NCI-H69 (cell line): ENCODE measurements at regions not wholly inside any gene's neighbourhood (a gene's known extent, or its start where the extent isn't known, plus 50 kb on each side); places are given as distances from the start of the nearest gene placed in this dataset.
"Not testable (repeated sequence)": the region's sequence is repeated elsewhere in the genome, so short reads cannot be mapped to it uniquely, and the experiment has no call there.

ENCODE experiments used
- DNase-seq: peaks from one replicate; lab custom pipeline; 2025; lab: John Stamatoyannopoulos, UW

DNA sequence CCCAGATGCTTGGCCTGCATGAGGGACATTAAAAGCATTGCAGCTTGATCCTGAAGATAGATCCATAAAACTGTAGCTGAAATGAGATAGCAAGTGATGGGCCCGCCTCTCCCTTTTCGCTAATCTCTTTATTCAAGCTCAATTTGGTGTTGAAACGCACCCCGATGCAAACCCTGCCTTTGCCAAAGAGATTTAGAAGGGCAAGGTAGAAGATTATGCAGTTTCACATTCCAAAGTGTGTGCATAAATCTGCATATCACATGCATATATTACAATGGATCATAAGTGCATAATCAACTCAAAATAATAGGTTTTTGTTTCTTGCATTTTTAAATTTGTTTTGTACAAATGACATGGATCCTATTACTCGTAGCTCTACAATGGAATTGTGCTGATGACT is 80.1 kb upstream of the SHANK2 start:
- no peak for DNase-seq

DNA sequence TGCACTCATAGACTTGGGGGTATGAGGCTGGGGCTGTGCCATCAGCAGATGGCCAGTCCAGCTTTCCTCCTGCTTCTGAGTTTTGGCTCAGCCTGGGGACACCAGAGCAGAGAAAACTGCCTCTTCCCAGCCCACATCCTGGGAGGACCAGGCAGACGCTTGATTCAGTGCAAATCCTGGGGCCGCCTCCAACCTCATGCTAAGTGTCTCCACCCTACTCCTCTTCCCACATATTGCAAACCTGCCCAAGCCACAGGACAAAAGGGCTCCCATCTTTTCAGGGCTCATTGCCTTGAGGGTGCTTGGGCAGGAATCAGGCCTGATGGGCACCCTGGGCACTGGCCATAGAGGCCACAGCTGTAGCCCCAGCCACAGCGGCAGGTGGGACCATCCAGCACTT is 79.7 kb upstream of the SHANK2 start:
- DNase-seq: no peak

DNA sequence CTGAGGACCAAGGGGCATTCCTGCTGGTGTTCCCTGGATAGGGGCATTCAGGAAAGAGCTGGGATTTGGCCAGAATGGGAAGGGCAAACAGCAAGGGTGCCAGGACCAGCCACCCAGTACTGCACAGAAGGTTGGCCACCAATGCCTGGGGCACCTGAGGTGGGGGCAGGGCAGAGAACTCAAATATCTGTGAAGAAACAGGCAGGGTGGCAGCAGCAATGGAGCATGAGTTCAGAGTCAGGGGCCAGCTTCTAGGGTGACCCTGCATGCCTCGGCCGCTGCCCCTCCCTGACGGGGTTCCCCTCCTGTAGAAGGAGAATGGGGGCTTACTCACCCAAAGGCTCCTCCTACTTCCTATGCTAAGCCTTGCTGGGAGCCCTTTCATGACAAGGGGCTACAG is 79.3 kb upstream of the SHANK2 start:
- DNase-seq: no peak

DNA sequence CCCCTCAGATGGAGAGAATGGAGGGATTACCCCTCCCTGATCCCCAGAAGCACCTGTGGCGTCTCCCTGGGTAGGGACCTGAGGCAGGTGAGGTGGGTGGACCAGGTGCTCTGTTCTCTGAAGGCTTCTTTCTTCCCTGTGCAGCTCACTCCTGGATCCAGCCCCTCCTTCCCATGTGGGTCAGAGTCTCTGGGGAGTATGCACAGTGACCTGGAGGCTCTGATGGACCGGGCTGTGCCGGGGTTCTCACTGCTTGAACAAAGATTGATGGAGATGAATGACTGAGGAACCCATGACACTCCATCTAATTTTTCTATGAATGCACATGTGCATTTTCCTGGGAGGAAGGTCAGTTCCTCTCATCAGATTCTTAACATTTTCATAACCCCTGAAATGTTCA is 78.6 kb upstream of the SHANK2 start:
- DNase-seq: no peak

DNA sequence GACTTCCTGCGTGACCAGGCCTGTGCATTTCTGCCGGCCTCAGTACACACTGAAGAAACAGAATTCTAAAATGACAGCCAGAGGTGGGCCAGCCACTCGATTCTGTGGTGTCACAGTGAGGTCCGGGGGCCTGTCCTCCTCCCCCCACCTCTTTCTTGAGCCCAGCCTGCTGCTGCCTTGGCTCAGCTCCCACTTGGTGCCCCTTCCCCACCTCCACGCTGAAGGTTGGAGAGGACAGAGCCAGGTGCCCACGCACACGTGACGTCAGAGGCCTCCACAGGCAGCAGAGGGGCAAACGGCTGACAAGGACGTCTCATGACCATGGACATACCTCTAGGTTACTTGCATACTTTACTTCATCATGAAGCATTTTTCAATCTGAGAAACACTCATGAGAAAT is 78.0 kb upstream of the SHANK2 start:
- DNase-seq: no peak

DNA sequence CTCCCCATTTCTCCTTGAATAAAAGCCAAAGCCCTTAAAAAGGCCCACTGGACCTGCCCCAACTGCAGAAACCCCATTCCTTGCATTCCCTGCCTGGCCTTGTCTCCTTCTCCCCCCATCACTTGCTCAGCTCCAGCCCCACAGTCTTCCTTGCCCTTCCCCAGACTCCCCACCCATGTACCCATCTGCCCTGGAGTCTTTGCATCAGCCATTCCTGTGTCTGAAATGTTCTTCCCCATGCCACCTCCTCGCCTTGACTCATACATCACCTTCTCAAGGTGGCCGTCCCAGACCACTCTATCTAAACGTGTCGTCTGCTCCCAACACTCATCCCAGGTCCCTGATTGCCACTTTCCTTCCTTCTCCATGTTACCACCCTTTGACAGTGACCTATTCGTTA is 77.4 kb upstream of the SHANK2 start:
- DNase-seq: no peak

DNA sequence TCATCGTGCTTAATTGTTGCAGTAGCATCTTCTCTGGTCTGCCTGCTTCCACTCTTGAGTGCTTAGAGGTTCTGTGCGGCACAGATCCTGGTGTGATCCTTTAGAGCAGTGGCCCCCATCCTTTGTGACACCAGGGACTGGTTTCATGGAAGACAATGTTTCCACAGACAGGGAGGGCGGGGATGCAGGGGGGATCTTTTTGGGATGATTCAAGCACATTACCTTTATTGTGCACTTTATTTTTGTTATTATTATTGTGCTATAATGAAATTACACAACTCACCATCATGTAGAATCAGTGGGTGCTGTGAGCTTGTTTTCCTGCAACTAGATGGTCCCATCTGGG is 76.8 kb upstream of the SHANK2 start:
- no peak for DNase-seq

DNA sequence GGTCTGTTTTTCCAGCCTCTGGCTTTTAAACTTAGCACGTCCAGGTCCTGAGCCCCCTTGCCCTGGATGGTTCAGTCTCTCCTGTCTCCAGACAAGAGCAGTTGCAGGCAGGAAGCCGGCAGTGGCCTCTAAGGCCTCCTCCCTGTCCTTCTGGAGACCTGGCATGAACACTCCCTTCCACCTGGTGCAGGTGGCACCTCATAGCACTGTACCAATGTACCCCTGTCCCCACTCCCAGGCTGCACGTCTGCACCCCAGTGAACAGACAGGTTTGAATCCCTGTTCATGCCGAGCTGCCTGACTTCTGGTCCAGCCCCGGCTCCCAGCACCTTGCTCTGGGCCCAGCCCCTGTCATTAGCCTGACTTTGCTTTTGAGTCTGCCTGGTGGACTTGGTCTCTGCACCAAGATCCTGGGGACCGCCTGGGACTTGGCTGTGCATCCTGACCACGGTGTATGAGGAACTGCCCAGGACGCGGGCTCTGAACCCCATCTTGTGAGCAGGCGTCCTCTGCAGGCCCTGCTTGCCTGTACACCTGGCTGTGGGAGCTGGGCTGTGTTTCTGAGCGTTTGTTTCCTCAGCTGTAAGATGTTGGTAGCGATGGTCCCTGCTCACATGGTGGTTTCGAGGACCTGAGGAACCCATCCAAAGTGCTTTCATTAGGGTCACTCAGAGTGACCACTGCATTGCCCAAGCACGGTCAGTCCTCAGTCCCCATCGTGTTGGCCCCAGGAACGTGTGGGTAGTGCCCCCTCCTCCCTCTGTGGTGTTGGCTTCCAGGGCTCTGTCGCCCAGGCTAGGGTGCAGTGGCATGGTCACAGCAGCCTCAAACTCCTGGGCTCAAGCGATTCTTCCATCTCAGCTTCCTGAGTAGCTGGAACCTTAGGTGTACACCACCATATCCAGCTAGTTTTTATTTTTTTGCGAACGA is 75.0 kb upstream of the SHANK2 start:
- no peak for DNase-seq

DNA sequence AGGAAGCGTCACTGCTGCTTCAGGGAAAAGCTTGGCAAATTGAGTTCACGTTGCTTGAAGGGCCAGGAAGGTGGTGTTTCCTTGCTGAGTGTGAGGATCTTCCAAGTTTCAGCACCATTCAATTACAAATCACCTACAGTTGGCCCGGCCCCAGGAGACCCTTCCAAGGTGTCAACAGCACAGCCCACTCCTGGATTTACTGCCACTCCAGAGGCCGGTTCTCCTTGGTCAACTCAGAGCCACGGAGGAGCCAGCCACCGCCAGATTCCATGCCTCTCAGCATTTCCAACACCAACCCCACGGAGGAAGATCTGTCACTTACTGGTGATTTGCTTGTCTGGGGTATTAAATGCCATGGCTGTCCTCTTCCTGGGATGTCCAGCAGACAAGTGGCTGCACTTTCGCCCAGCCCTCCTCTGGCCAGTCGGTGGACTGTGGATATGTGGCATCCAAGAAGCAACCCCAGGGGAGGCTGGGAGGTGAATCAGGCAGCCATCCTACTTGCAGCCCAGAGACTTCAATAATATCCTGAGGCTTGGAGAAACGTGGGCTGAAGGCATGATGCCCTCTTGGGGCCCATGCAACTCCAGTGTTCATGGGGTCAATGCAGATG is 74.1 kb upstream of the SHANK2 start:
- DNase-seq: no peak

DNA sequence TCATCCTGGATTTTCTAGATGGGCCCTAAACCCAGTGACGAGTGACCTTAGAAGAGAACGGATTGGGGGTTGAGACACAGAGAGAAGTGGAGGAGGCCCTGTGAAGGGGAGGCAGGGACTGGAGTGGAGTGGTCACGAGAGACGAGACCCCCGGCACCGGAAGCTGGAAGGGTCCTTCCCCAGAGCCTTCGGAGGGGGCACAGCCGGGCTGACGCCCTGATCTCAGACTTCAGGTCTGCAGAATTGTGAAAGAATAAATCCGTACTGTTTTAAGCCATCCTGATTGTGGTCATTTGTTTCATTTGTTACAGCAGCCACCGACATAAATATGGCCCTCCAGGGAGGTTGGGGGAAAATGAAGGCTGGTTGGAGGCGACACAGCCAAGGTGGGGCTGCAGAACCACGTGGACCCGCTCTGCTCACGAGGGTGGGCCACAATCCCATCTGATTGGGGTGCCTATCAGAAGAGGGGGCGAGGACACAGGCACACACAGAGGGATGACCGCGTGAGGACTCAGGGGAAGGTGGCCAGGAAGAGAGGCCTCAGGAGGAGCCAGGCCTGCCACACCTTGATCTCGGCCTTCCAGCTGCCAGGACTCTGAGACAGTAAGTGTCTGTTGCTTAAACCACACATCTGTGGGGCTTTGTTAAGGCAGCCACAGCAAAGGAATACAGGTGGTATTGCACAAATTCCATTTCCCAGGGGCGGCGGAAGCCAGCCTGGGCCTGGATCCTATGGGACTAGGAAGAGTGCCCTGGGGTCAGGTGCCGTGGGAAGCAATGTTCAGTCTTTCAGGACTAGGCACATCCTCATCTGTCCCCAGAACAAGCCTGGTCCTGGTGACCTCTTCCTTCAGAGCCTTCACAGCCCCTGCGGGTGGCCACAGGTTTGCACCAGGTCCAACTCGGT is 73.3 kb upstream of the SHANK2 start:
- no peak for DNase-seq

DNA sequence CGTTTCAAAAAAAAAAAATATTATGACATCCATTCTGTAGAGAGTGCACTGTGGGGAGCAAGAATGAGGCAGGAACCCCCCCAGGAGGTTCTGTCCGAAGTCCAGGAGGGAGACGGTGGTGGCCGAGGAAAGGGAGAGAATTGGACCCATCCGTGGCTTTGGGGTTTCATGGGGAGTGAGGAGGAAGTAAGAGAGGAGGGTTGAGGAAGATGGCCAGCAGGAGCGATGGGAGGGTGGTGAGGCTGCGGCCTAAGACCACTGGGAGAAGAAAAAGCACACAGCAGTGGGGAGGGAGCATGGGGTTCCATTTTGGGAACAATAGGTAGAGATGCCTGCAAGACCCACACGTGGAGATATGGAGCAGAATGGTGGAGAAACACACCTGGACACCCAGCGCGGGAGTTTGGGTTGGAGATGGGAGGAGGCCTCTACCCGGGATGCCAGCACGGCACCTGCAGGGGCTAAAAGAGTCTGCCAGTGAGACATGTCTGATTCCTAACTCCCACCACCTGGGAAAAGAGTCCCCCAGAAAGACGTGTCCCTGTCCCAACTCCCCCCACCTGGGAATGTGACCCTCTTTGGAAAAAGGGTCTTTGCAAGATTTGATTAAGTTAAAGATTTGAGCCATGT is 72.5 kb upstream of the SHANK2 start:
- no peak for DNase-seq

DNA sequence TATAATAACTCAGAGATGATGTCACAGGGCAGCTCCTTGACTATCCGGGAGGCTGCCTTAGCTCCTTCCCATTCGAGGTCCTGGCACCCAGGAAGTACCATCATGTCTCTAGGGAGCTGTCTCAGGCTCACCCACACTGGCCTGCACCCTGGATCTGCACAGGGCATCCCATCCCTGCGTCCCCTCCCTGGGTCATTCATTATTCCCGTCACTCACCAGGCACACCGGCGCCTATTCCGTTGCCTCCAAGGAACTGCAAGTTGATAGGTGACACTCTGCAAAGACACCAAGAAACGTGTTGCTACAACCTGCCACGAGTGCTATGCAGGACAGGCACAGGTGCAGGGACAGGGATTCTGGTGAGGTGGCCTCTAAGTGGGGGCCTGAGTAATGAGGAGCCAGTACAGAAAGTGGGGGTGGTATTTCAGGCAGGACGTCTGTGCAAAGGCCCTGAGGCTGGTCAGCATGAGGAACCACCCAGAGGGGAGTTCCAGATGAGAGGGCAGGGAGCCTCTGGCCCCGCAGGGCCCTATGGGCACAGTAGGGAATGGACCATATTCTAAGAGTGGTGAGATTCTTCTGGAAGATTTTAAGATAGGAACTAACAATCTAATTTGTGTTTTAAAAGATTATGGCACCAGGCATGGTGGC is 71.6 kb upstream of the SHANK2 start:
- no peak for DNase-seq

DNA sequence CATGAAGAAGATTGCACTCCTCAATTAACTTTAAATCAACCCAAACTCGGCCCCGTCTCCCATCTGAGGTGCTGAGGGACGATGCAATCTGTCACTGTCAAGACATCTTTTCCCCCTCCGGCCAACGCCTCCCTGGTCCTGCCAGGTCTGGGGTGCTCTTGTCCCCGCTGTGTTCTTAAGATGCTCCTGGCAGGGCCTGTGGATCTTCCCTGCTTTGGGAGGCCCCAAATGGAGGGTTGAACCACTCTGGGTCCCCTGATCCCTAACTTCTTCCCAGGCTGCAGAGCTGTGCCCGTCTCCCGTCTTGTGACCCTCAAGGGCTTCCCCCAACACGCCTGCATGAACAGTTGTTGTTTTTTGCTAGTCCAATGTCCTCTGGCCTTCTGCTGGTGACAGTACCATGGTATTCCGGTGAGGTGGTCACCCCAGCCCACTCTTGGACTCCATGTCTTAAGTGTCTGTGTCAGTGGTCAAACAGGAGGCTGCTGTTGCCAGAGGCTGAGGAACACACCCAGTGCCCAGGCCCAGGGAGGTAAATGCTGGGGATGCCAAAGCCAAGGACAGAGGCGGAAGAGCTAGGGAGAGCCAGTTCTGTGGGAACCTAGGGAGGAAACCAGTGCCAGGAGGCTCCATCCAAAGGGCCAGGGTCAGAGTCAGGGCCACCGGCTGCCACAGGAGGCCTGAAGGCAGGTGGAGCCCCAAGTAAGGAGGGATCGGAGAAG is 70.6 kb upstream of the SHANK2 start:
- DNase-seq: no peak

DNA sequence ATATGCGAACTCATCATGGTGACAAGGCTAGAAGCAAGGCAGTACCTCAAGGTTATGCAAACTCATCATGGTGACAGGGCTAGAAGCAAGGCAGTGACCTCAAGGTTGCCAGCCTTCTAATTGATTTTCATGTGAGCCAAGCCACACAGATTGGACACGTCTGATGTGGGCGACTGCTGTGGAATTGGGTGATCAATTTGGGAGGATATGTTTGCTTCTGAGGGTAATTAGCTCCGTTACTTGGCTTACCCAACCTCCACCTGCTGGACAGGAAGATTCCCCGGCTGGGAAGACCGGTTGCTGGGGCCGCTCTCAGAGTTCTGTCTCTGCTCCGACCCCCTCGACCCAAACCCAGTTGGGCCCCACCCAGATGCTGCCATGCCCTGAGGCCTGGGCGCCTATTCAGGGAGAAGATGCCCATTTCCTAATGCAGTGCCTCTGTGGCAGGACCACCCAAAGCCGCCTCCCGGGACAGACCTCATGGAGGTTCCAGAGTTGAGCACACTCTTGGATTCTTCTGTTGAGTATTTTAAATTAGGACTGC is 69.9 kb upstream of the SHANK2 start:
- no peak for DNase-seq

DNA sequence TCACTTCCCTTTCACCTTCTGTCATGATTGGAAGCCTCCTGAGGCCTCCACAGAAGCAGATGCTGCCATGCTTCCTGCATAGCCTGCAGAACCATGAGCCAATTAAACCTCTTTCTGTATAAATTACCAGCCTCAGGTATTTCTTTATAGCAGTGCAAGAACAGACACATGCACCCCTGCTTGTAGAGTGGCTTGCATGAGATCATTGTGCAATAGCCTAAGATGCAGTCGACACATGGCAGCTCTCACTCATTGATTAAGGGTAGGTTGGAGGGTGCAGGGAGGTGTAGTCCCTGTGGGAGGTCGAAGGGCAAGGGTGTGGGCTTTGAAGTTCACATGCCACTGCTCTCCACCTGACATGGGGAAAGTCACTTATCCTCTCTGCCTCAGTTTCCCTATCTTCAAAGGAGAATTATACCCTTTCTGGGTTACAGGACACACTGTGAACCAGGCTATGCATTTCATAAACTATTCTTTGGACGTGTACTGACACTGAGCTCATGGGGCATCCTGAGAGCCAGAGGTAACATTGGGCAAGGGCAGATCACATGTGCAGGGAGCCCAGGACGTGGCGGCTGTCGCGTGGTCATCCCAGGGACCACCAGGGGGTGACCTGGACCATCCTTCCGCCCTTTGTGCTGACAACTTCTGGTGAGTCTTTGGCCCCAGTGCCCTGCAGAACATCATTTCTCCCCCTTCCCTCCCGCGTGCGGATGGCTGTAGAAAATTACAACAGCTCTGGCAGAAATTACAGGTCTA is 69.2 kb upstream of the SHANK2 start:
- no peak for DNase-seq

DNA sequence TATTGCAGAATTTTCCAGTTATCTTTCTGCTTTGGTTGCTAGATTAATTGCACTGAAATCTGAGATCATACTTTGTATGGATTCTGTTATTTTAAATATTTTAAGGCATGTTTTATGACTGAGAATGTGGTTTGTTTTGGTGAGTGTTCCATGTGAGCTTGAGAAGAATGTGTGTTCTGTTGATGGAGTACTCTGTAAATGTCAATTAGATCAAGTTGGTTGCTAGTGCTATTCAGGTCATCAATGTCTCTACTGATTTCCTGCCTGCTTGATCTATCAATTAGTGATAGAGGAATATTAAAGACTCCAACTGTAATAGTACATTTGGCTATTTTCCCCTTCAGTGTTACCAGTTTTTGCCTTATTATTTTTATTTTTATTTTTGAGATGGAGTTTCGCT is 64.3 kb upstream of the SHANK2 start:
- DNase-seq: no peak

DNA sequence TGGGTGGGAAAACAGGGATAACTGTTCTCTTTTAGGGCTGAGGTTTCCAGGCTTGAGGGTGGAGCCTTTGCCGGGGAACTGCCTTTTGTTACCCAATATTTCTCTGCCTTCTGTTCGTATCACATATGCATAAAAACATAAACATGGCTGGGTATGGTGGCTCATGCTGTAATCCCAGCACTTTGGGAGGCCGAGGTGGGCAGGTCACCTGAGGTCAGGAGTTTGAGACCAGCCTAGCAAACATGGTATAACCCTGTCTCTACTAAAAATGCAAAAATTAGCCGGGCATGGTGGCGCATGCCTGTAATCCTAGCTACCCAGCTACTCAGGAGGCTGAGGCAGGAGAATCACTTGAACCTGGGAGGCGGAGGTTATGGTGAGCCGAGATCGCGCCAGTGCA is 60.2 kb upstream of the SHANK2 start:
- not testable (repeated sequence) for DNase-seq

DNA sequence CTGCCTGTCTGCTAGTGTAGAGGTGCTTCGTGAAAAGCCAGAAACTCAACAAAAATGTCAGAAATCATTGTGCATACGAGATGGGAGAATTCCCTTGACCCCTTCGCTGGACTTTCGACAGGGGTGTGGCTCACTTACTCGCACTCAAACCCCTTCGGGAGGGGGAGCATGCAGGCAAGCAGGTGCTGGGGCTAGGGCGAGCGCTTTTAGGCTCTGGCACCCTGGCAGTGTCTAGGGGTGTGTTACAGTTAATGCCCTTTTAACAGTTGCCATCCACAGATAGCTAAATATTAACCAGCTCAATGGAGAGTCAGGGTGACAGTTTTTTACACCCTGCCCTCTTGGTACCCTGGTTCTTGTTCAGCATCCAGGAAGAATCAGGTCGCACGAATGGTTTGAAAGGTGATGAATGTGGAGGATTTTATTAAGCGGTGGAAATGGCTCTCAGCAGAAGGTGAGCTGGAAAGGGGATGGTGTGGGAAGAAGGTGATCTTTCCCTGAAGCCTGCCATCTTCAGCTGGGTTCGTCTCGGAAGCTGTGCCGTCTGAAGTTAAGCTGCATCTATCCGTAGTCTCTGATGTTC is 59.6 kb upstream of the SHANK2 start:
- DNase-seq: no peak

DNA sequence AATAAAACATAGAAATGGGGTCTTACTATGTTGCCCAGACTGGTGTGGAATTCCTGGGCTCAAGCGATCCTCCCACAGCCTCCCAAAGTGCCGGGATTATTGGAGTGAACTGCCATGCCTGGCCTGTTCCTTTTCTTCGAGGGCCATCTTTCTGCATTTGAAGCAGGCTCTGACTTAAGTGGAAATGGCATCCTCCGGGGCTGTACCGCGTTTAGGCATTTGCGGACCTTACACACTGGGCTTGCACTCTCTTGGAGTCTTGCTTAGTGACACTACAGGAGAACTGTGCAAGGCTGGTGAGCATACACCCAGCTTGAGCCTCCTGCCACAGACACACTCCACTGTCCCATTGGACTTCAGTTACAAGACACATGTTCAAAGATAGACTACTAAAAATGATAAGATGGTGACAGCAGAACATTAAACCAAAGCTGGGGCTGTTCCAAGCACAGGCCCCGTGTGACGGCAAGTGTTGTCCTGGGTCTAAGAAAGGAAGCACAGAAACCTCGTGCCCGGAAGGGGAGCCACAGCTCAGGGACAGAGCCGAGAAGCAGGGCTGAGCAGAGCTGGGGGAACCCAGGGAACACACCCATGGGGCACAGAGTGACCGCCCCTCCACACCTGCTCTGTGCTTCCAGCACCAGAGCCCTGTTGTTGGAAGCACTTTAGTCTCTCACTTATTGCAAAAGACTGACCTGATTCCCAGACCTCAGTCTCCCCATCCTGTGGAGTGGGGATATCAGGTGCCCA is 59.0 kb upstream of the SHANK2 start:
- no peak for DNase-seq
